ENCODE measurements at regions not wholly inside any gene's neighbourhood (a gene's known extent, or its start where the extent isn't known, plus 50 kb on each side); places are given as distances from the start of the nearest gene placed in this dataset.

- DNase-seq (no peak), ATAC-seq (ENCODE audit: poor library complexity) (no peak)
- intact Hi-C loops (cut with DNase I): no loop called here
Observed at GRCh38 chr9:108311745-108312144, 544.0 kb downstream of the ACTL7B start.

DNA sequence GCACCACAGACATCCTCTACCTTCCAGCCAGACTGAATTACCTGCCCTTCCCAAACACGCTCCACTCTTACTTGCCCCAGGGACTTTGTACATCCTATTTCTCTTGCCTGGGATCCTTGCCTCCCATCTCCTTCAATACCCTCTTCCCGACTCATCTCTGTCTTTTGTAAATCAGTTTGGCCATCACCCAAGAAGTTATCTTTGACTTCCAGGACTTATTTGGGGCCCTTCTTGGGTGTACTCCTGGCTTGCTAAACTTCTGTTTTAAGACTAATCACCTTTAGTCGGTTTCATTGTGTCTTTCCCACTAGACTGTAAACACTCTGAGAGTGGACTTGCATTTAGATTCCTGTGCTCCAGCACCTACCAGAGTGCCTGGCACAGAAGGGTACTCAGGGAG is 545.6 kb downstream of the ACTL7B start:
- intact Hi-C loops (cut with DNase I): no loop called here
- ATAC-seq (ENCODE audit: poor library complexity) (no peak), DNase-seq (no peak)

GRCh38 chr9:108300306-108301287 is 555.2 kb downstream of the ACTL7B start:
- ATAC-seq (ENCODE audit: poor library complexity): peak; percentile 55
- intact Hi-C loops (cut with DNase I): no loop called here
- no peak for DNase-seq

DNA sequence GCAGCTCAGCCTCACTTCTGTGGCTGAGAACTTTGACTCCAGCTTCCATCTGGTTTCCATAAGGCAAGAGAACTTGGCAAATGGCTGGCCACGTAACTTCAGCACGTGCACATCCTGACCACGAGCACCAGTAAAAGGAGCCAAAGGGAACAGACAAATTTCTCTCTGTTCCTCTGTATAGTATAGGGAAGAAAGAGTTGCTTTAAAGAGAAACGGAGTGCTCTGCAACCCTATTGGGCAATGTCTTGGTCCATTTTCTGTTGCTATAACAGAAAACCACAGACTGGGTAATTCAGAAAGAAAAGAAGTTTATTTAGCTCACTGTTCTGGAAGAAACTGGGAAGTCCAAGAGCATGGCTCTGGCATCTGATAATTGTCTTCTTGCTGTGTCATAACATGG is 558.7 kb downstream of the ACTL7B start:
- ATAC-seq (ENCODE audit: poor library complexity) (peak; percentile 55), DNase-seq (peak; percentile 57)
- intact Hi-C loops (cut with DNase I): no loop called here

- intact Hi-C loops (cut with DNase I): no loop called here
- no peak for ATAC-seq (ENCODE audit: poor library complexity)
- DNase-seq: no peak
Observed at GRCh38 chr9:108296056-108296455, 559.7 kb downstream of the ACTL7B start.

- ATAC-seq (ENCODE audit: poor library complexity) (no peak), DNase-seq (no peak)
- intact Hi-C loops (cut with DNase I): no loop called here
Observed at GRCh38 chr9:108291586-108291932, 564.2 kb downstream of the ACTL7B start.

DNA sequence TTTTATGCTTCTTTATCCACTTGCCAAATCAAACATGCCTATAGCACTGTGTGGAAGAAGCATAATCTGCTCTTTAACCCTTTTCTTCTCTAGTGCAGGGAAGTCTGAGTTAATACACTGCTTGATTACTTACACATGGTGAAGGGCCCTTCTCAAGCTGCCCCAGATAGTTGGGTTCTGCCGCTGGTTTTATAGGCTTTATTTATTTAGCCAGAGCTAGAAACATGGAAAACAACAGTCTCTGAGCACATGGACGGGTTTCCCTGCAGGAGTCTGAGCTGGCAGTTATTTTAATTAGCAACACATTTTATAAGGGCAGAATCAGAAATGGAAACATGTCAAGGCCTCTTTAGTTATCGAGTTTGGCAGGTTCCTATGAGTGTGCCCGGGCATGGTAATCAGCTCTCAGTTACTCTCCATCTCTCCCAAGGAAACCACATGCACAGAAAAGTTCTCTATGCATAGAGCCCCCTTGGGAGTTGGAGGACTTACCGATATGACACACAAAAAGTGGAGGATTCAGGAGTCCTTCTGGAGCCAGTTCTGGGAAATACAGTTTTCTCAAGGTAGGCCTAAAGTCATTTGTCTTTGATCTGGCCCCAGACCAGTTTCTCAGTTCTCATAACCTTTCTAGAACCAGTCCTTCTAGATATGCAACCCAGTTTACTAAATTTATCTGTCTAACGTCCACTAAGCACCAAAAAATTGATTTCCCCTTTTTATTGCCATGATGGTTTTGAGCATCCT is 564.8 kb downstream of the ACTL7B start:
- peak; percentile 80 for ATAC-seq (ENCODE audit: poor library complexity)
- intact Hi-C loops (cut with DNase I): no loop called here
- no peak for DNase-seq

DNA sequence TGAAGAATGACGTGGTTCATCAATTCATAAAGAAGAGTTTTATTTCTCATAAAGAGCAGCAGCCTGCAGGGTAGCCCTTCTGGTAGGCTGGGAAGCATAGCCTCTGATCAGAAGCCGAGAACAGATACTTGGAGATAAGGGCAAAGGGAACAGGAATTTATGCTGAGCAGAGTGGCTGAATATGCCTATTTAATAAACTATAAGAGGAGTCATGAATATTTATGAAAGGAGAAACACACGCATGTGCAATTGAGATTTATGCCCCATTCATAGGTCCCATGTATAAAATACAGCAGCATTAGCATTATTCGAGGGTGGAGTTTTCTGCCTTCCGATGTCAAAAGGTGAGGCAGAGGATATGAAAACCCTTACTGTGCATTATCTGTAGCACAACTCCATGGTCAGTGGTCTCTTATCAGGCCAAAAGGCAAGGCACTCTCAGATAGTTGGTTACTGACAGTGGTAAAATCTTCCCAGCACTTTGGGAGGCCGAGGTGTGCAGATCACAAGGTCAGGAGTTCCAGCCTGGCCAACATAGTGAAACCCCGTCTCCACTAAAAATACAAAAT is 569.1 kb downstream of the ACTL7B start:
- ATAC-seq (ENCODE audit: poor library complexity) (no peak), DNase-seq (no peak)
- intact Hi-C loops (cut with DNase I): no loop called here

DNA sequence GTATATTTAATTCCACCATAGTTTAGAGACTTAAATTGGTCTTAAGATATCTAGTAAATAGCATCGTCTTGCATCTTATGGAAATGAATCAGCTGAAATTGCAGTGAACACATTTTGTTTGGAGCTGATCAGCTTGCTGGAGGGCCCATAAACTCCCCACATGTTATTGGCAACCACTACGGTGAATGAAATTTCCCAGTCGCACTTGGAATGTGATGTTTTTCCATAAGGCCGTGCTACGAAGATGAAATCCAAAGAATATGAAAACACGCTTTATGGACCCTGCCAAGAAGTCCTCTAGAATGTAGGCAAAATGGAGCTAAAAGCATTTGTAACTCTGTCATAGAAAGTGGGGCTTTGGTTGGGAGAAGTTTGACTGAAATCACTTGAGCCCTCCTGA is 572.1 kb downstream of the ACTL7B start:
- DNase-seq: no peak
- ATAC-seq (ENCODE audit: poor library complexity): no peak
- intact Hi-C loops (cut with DNase I): no loop called here

DNA sequence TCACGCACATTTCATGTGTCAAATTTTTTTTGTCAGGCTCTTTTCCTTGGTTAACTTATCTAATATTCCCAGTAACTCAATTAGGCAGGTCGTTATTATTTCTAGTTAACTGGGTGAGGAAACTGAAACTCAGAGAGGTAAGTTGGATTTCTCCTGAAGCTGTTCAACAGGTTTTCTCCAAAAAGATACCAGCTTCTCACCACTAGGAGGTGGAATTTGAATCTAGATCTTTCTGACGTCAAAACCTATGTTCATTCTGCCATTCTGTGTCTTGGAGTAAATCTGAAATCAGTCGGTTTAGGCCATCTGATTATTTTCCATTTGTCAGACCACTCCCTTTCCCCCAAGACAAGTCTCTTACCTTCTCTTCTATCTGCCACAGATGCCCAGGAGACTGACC is 572.9 kb downstream of the ACTL7B start:
- DNase-seq: no peak
- intact Hi-C loops (cut with DNase I): no loop called here
- ATAC-seq (ENCODE audit: poor library complexity): no peak

- intact Hi-C loops (cut with DNase I): no loop called here
- DNase-seq (no peak), ATAC-seq (ENCODE audit: poor library complexity) (no peak)
Observed at GRCh38 chr9:108281696-108282095, 574.1 kb downstream of the ACTL7B start.

DNA sequence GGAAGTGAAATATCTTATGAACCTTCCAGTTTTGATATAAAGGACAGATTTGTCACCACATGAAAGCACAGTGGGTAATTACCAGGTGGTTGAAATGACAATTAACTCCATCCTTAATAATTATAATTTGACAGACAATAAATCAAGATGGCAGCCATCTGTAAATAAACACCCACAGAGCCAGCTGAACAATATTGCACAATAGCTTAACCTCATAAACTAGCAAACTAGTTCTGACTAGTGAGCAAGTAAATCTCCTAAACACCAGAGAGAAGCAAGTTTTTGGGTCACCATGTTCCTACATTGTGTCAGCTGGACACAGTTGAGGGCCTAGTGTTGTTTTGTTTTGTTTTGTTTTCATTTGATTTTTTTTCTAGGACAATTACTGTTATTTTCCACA is 577.4 kb downstream of the ACTL7B start:
- no peak for DNase-seq
- intact Hi-C loops (cut with DNase I): loop anchor here (10.0 kb wide), 1 partner anchor 286 kb away; no protein-coding TSS in a partner anchor
- no peak for ATAC-seq (ENCODE audit: poor library complexity)

DNA sequence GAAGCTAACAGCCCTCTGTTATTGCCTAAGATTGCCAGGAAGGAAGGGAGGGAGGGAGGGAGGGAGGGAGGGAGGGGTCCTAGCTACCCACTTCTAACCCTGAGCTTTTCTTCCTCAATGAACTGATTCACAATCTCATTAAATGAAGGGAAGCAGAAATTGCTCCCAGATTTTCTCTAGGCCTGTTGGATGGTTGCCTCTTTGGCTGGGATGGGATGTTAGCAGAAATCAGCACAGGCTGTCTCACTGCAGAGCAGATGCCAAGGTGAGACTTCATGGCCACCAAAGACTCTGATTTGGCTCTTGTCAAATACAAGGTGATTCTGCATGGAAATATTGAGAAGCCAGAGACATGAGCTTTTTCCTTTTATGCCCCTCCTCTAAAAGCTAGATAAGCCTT is 578.6 kb downstream of the ACTL7B start:
- ATAC-seq (ENCODE audit: poor library complexity) (no peak), DNase-seq (no peak)
- intact Hi-C loops (cut with DNase I): loop anchor here (10.0 kb wide), 1 partner anchor 288 kb away; no protein-coding TSS in a partner anchor

GRCh38 chr9:108275906-108276305 is 579.9 kb downstream of the ACTL7B start:
- no peak for DNase-seq
- no peak for ATAC-seq (ENCODE audit: poor library complexity)
- intact Hi-C loops (cut with DNase I): loop anchor here (10.0 kb wide), 1 partner anchor 289 kb away; no protein-coding TSS in a partner anchor

DNA sequence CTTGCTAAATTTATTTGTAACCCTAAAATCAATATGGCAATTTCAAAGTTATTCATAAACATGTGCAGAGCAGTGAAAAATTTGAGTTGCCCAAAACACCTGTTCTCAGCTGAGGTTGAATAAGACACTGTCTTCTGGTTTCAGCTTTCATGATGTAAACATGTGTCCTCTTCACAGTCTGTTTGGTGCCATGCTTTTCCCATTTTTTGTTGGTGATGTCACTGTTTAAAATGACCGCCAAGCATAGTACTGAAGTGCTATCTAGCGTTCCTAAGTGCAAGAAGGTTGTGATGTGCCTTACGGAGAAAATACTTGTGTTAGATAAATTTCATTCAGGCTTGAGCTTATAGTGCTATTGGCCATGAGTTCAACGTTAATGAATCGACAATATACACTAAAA is 580.8 kb downstream of the ACTL7B start:
- intact Hi-C loops (cut with DNase I): loop anchor here (5.0 to 10.0 kb wide), 2 partner anchors 290 to 793 kb away; no protein-coding TSS in a partner anchor
- DNase-seq (no peak), ATAC-seq (ENCODE audit: poor library complexity) (no peak)

DNA sequence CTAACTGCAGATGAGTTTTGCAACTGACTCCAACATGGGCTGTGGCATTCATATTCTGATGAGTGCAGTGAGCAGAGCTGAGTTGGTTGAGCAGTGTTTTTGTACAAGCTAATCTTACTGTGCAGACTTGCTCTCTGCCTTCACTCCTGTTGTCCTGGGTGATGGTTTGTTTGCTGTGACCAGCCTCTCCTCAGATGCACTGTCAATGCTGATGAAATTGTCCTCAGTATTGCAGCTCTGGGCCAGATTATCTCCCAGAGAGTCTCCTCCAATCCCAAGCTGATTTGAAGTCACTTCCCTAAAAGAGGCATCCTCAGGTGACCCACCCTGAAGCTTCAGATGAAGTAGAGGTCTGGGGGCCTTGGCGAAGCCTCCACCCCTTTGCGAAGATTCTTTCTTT is 581.8 kb downstream of the ACTL7B start:
- ATAC-seq (ENCODE audit: poor library complexity) (no peak), DNase-seq (no peak)
- intact Hi-C loops (cut with DNase I): loop anchor here (5.0 to 10.0 kb wide), 2 partner anchors 291 to 792 kb away; no protein-coding TSS in a partner anchor

DNA sequence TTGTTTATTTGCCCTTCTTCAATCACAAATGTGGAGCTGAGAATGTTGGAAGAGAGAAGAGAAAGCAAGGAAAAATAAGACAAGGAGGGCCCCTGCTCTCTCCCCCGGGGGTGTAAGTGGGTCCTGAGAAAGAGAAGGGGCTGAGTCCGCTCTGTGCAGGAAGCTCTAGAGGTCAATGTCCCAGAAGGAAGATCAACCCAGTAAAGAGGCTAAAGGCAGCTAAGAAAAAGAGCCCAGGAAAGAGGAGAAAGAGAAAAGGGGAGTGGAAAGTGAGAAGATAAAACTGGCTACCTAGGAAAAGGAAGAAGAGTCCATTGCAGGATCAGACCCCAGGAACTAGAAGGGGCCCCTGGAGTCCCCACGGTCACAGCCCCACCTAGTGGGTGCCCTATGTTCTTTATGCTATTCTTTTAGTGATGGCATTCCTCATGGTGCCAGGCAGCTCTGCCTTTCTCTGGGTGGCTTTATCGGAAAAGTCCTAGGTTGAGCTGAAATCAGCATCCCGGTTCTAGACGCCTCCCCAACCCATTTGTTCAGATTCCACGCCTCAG is 583.4 kb downstream of the ACTL7B start:
- intact Hi-C loops (cut with DNase I): loop anchor here (5.0 to 10.0 kb wide), 2 partner anchors 292 to 790 kb away; no protein-coding TSS in a partner anchor
- DNase-seq (peak; percentile 63), ATAC-seq (ENCODE audit: poor library complexity) (peak; percentile 91)

- intact Hi-C loops (cut with DNase I): loop anchor here (5.0 to 10.0 kb wide), 2 partner anchors 293 to 789 kb away; no protein-coding TSS in a partner anchor
- peak; percentile 55 for ATAC-seq (ENCODE audit: poor library complexity)
Observed at GRCh38 chr9:108271646-108272348, 584.0 kb downstream of the ACTL7B start.

More at GRCh38 chr9:108271646-108272348, 584.0 kb downstream of the ACTL7B start:
- DNase-seq: no peak
